ENCODE measurements at regions not wholly inside any gene's neighbourhood (a gene's known extent, or its start where the extent isn't known, plus 50 kb on each side); places are given as distances from the start of the nearest gene placed in this dataset.
"Not testable (repeated sequence)": the region's sequence is repeated elsewhere in the genome, so short reads cannot be mapped to it uniquely, and the experiment has no call there.

GRCh38 chr6:134784336-134784735, 165.6 kb downstream of the ALDH8A1 start:
- no peak for DNase-seq

- DNase-seq = no peak
Measured at GRCh38 chr6:134778431-134778830, 171.5 kb downstream of the ALDH8A1 start.

- DNase-seq = no peak
Measured at GRCh38 chr6:134774201-134774638, 175.7 kb downstream of the ALDH8A1 start.

- DNase-seq = no peak
Measured at GRCh38 chr6:134772671-134773360, 177.1 kb downstream of the ALDH8A1 start.

GRCh38 chr6:134768931-134769330, 181.0 kb downstream of the ALDH8A1 start:
- DNase-seq = no peak

- DNase-seq = no peak
Measured at GRCh38 chr6:134766497-134766896, 183.4 kb downstream of the ALDH8A1 start.

- DNase-seq = no peak
Measured at GRCh38 chr6:134764741-134765140, 185.2 kb downstream of the ALDH8A1 start.

GRCh38 chr6:134763575-134763974, 186.3 kb downstream of the ALDH8A1 start:
- DNase-seq = not testable (repeated sequence)

- no peak for DNase-seq
Measured at GRCh38 chr6:134758621-134759020, 191.3 kb downstream of the ALDH8A1 start.

- DNase-seq = no peak
Measured at GRCh38 chr6:134757911-134758361, 192.0 kb downstream of the ALDH8A1 start.

- no peak for DNase-seq
Measured at GRCh38 chr6:134756374-134757025, 193.4 kb downstream of the ALDH8A1 start.

- DNase-seq = no peak
Measured at GRCh38 chr6:134754013-134754690, 195.7 kb downstream of the ALDH8A1 start.

- DNase-seq = no peak
Measured at GRCh38 chr6:134753001-134753400, 196.9 kb downstream of the ALDH8A1 start.

- DNase-seq = no peak
Measured at GRCh38 chr6:134752445-134752844, 197.5 kb downstream of the ALDH8A1 start.

GRCh38 chr6:134750669-134751068, 199.2 kb downstream of the ALDH8A1 start:
- no peak for DNase-seq

- DNase-seq = no peak
Measured at GRCh38 chr6:134748484-134748883, 201.4 kb downstream of the ALDH8A1 start.

- not testable (repeated sequence) for DNase-seq
Measured at GRCh38 chr6:134747197-134747596, 202.7 kb downstream of the ALDH8A1 start.

- DNase-seq = no peak
Measured at GRCh38 chr6:134746140-134746539, 203.8 kb downstream of the ALDH8A1 start.

GRCh38 chr6:134745192-134745591, 204.7 kb downstream of the ALDH8A1 start:
- DNase-seq = not testable (repeated sequence)

GRCh38 chr6:134744301-134744700, 205.6 kb downstream of the ALDH8A1 start:
- no peak for DNase-seq

GRCh38 chr6:134741200-134741536, 208.7 kb downstream of the ALDH8A1 start:
- DNase-seq = no peak

- no peak for DNase-seq
Measured at GRCh38 chr6:134740473-134741199, 209.3 kb downstream of the ALDH8A1 start.

GRCh38 chr6:134740027-134740373, 209.9 kb downstream of the ALDH8A1 start:
- no peak for DNase-seq
